ENCODE measurements at regions not wholly inside any gene's neighbourhood (a gene's known extent, or its start where the extent isn't known, plus 50 kb on each side); places are given as distances from the start of the nearest gene placed in this dataset.

GRCh38 chr4:131989576-131989975 lies 1159.5 kb upstream of the PCDH10 start:
- TF ChIP-seq POLR2A (IDR thresholded peaks at IDR 0.05) (no peak), CTCF (IDR thresholded peaks at IDR 0.05) (no peak)

All from breast epithelium (tissue), 3 donors.